WTC11 (cell line): ENCODE measurements at regions not wholly inside any gene's neighbourhood (a gene's known extent, or its start where the extent isn't known, plus 50 kb on each side); places are given as distances from the start of the nearest gene placed in this dataset.

Experiments
- ATAC-seq: fragments of 200-7000 bp; cut with Tn5 transposase; 2 replicates; pipeline ENCODE4 v1.10.0; 2021; ENCODE audit warnings: mild to moderate bottlenecking, moderate library complexity
- CTCF ChIA-PET: fragments of 300-600 bp; sonication (Branson Sonifier 250); formaldehyde crosslinking; loops from one replicate; lab custom pipeline; 2021; ENCODE audit warnings: antibody characterized with exemption; lab: Charles Lee
- POLR2A ChIA-PET: fragments of 350-600 bp; sonication (Branson Sonifier 250); formaldehyde crosslinking; loops from one replicate; lab custom pipeline; 2021; ENCODE audit warnings: antibody characterized with exemption; lab: Charles Lee
- DNase-seq: peaks from one replicate; pipeline ENCODE4 v3.0.0; 2021; ENCODE audit warnings: low spot score
- H3K27ac Mint-ChIP-seq: 2 replicates; pipeline ENCODE4 v1.8.0; 2021; ENCODE audit warnings: mixed read lengths
- H3K27me3 Mint-ChIP-seq: 2 replicates; pipeline ENCODE4 v1.8.0; 2021; ENCODE audit warnings: low read depth, mild to moderate bottlenecking, moderate library complexity, mixed read lengths
- H3K36me3 Mint-ChIP-seq: 2 replicates; pipeline ENCODE4 v1.8.0; 2021; ENCODE audit warnings: mixed read lengths
- H3K4me1 Mint-ChIP-seq: 2 replicates; pipeline ENCODE4 v1.8.0; 2022; ENCODE audit warnings: mixed read lengths
- H3K4me3 Mint-ChIP-seq: 2 replicates; pipeline ENCODE4 v1.8.0; 2021; ENCODE audit warnings: mild to moderate bottlenecking, moderate library complexity, mixed read lengths
- H3K9me3 Mint-ChIP-seq: 2 replicates; pipeline ENCODE4 v1.8.0; 2021; ENCODE audit warnings: mixed read lengths
- ELF4 ChIP-seq: sonication (generic); formaldehyde crosslinking; IDR thresholded peaks from 2 replicates; pipeline ENCODE4 v1.8.1; 2022; ENCODE audit warnings: low read depth, mild to moderate bottlenecking, moderate library complexity, missing genetic modification reagents
- ESRRA ChIP-seq: sonication (generic); formaldehyde crosslinking; IDR thresholded peaks from 2 replicates; pipeline ENCODE4 v1.8.1; 2022; ENCODE audit warnings: mild to moderate bottlenecking, missing genetic modification reagents, borderline replicate concordance
- GRHL2 ChIP-seq: fragments of 250-450 bp; sonication (Bioruptor Pico); IDR thresholded peaks from 2 replicates; pipeline ENCODE4 v1.8.0; 2022; ENCODE audit warnings: mild to moderate bottlenecking, moderate library complexity; ENCODE audit not compliant: insufficient replicate concordance, severe bottlenecking
- IRF2 ChIP-seq: sonication (generic); formaldehyde crosslinking; IDR thresholded peaks from 2 replicates; pipeline ENCODE4 v1.8.0; 2022; ENCODE audit warnings: low read depth, missing genetic modification reagents, borderline replicate concordance
- MXD4 ChIP-seq: fragments of 250-450 bp; sonication (Bioruptor Pico); IDR thresholded peaks from 2 replicates; pipeline ENCODE4 v1.8.0; 2021; ENCODE audit warnings: mild to moderate bottlenecking, moderate library complexity, borderline replicate concordance
- NFE2L1 ChIP-seq: sonication (generic); formaldehyde crosslinking; IDR thresholded peaks from 2 replicates; pipeline ENCODE4 v1.8.1; 2023; ENCODE audit warnings: missing genetic modification reagents
- NR3C1 ChIP-seq: sonication (generic); formaldehyde crosslinking; conservative IDR thresholded peaks from 2 replicates; pipeline ENCODE4 v1.8.1; 2023; ENCODE audit warnings: low read depth, mild to moderate bottlenecking, missing genetic modification reagents
- RELA ChIP-seq: sonication (generic); formaldehyde crosslinking; IDR thresholded peaks from 2 replicates; pipeline ENCODE4 v1.8.1; 2022; ENCODE audit warnings: missing genetic modification reagents, mild to moderate bottlenecking, borderline replicate concordance
- TEAD1 ChIP-seq: sonication (generic); formaldehyde crosslinking; IDR thresholded peaks from 2 replicates; pipeline ENCODE4 v1.8.0; 2022; ENCODE audit warnings: mild to moderate bottlenecking, missing genetic modification reagents
- ZBTB21 ChIP-seq: sonication (generic); formaldehyde crosslinking; IDR thresholded peaks from 2 replicates; pipeline ENCODE4 v1.8.1; 2023; ENCODE audit warnings: mild to moderate bottlenecking, missing genetic modification reagents, borderline replicate concordance
- ZNF232 ChIP-seq: sonication (generic); formaldehyde crosslinking; IDR thresholded peaks from 2 replicates; pipeline ENCODE4 v1.8.0; 2022; ENCODE audit warnings: mild to moderate bottlenecking, missing genetic modification reagents
- ZNF263 ChIP-seq: sonication (generic); formaldehyde crosslinking; IDR thresholded peaks from 2 replicates; pipeline ENCODE4 v1.8.1; 2022; ENCODE audit warnings: low read depth, mild to moderate bottlenecking, moderate library complexity, missing genetic modification reagents
- TF ChIP-seq, protein P1 (sequence below): fragments of 200-600 bp; IDR thresholded peaks from 2 replicates; pipeline ENCODE4 v1.8.0; 2022; ENCODE audit warnings: antibody characterized with exemption
- TF ChIP-seq, protein P2 (sequence below): fragments of 250-450 bp; sonication (Bioruptor Pico); IDR thresholded peaks from 2 replicates; pipeline ENCODE4 v1.8.0; 2021; ENCODE audit warnings: mild to moderate bottlenecking
- TF ChIP-seq, protein P3 (sequence below): sonication (generic); formaldehyde crosslinking; IDR thresholded peaks from 2 replicates; pipeline ENCODE4 v1.8.1; 2023; ENCODE audit warnings: mild to moderate bottlenecking, missing genetic modification reagents
- TF ChIP-seq, protein P4 (sequence below): sonication (generic); formaldehyde crosslinking; IDR thresholded peaks from 2 replicates; pipeline ENCODE4 v1.8.1; 2023; ENCODE audit warnings: mild to moderate bottlenecking, missing genetic modification reagents, borderline replicate concordance
- TF ChIP-seq, protein P5 (sequence below): fragments of 250-450 bp; sonication (Bioruptor Pico); IDR thresholded peaks from 2 replicates; pipeline ENCODE4 v1.9.0; 2021; ENCODE audit warnings: mild to moderate bottlenecking
- TF ChIP-seq, protein P6 (sequence below): fragments of 250-450 bp; sonication (Bioruptor Pico); IDR thresholded peaks from 2 replicates; pipeline ENCODE4 v2.1.2; 2022; ENCODE audit warnings: mild to moderate bottlenecking, moderate library complexity

DNA sequence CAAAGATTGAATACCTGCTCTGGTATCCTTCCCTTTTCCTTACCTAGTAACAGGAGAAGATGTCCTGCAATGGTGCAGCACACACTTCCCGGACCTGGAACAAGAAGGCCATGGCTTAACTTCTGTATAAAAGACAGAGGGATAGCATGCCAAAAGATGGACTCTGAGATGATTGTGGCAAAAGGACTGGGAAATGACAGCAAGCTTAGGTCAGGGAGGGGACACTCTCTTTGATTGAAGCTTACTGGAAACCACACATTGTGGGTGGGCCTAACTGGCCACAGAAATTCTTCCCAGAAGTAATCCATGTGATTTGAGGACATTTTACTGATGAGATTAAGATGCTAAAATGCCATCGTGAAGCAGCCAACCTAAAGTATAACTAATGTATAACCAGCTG is 71.0 kb upstream of the OTUD4 start:
- DNase-seq (no peak), ATAC-seq (no peak)
- TF ChIP-seq TEAD1: no peak
- TF ChIP-seq IRF2 (CRISPR knock-in tag): no peak
- TF ChIP-seq GRHL2 (CRISPR knock-in tag): no peak
- no peak for TF ChIP-seq MXD4 (CRISPR knock-in tag)
- TF ChIP-seq ELF4 (CRISPR knock-in tag): no peak
- no peak for TF ChIP-seq ESRRA (CRISPR knock-in tag)
- TF ChIP-seq, protein P1, sequence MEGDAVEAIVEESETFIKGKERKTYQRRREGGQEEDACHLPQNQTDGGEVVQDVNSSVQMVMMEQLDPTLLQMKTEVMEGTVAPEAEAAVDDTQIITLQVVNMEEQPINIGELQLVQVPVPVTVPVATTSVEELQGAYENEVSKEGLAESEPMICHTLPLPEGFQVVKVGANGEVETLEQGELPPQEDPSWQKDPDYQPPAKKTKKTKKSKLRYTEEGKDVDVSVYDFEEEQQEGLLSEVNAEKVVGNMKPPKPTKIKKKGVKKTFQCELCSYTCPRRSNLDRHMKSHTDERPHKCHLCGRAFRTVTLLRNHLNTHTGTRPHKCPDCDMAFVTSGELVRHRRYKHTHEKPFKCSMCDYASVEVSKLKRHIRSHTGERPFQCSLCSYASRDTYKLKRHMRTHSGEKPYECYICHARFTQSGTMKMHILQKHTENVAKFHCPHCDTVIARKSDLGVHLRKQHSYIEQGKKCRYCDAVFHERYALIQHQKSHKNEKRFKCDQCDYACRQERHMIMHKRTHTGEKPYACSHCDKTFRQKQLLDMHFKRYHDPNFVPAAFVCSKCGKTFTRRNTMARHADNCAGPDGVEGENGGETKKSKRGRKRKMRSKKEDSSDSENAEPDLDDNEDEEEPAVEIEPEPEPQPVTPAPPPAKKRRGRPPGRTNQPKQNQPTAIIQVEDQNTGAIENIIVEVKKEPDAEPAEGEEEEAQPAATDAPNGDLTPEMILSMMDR: no peak
- no peak for TF ChIP-seq RELA
- no peak for TF ChIP-seq NFE2L1
- TF ChIP-seq ZBTB21: no peak
- TF ChIP-seq ZNF232 (CRISPR knock-in tag): no peak
- TF ChIP-seq, protein P2, sequence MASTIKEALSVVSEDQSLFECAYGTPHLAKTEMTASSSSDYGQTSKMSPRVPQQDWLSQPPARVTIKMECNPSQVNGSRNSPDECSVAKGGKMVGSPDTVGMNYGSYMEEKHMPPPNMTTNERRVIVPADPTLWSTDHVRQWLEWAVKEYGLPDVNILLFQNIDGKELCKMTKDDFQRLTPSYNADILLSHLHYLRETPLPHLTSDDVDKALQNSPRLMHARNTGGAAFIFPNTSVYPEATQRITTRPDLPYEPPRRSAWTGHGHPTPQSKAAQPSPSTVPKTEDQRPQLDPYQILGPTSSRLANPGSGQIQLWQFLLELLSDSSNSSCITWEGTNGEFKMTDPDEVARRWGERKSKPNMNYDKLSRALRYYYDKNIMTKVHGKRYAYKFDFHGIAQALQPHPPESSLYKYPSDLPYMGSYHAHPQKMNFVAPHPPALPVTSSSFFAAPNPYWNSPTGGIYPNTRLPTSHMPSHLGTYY (CRISPR knock-in tag): no peak
- TF ChIP-seq, protein P3, sequence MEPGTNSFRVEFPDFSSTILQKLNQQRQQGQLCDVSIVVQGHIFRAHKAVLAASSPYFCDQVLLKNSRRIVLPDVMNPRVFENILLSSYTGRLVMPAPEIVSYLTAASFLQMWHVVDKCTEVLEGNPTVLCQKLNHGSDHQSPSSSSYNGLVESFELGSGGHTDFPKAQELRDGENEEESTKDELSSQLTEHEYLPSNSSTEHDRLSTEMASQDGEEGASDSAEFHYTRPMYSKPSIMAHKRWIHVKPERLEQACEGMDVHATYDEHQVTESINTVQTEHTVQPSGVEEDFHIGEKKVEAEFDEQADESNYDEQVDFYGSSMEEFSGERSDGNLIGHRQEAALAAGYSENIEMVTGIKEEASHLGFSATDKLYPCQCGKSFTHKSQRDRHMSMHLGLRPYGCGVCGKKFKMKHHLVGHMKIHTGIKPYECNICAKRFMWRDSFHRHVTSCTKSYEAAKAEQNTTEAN (CRISPR knock-in tag): no peak
- TF ChIP-seq, protein P4, sequence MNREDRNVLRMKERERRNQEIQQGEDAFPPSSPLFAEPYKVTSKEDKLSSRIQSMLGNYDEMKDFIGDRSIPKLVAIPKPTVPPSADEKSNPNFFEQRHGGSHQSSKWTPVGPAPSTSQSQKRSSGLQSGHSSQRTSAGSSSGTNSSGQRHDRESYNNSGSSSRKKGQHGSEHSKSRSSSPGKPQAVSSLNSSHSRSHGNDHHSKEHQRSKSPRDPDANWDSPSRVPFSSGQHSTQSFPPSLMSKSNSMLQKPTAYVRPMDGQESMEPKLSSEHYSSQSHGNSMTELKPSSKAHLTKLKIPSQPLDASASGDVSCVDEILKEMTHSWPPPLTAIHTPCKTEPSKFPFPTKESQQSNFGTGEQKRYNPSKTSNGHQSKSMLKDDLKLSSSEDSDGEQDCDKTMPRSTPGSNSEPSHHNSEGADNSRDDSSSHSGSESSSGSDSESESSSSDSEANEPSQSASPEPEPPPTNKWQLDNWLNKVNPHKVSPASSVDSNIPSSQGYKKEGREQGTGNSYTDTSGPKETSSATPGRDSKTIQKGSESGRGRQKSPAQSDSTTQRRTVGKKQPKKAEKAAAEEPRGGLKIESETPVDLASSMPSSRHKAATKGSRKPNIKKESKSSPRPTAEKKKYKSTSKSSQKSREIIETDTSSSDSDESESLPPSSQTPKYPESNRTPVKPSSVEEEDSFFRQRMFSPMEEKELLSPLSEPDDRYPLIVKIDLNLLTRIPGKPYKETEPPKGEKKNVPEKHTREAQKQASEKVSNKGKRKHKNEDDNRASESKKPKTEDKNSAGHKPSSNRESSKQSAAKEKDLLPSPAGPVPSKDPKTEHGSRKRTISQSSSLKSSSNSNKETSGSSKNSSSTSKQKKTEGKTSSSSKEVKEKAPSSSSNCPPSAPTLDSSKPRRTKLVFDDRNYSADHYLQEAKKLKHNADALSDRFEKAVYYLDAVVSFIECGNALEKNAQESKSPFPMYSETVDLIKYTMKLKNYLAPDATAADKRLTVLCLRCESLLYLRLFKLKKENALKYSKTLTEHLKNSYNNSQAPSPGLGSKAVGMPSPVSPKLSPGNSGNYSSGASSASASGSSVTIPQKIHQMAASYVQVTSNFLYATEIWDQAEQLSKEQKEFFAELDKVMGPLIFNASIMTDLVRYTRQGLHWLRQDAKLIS (CRISPR knock-in tag): no peak
- no peak for TF ChIP-seq NR3C1
- TF ChIP-seq, protein P5, sequence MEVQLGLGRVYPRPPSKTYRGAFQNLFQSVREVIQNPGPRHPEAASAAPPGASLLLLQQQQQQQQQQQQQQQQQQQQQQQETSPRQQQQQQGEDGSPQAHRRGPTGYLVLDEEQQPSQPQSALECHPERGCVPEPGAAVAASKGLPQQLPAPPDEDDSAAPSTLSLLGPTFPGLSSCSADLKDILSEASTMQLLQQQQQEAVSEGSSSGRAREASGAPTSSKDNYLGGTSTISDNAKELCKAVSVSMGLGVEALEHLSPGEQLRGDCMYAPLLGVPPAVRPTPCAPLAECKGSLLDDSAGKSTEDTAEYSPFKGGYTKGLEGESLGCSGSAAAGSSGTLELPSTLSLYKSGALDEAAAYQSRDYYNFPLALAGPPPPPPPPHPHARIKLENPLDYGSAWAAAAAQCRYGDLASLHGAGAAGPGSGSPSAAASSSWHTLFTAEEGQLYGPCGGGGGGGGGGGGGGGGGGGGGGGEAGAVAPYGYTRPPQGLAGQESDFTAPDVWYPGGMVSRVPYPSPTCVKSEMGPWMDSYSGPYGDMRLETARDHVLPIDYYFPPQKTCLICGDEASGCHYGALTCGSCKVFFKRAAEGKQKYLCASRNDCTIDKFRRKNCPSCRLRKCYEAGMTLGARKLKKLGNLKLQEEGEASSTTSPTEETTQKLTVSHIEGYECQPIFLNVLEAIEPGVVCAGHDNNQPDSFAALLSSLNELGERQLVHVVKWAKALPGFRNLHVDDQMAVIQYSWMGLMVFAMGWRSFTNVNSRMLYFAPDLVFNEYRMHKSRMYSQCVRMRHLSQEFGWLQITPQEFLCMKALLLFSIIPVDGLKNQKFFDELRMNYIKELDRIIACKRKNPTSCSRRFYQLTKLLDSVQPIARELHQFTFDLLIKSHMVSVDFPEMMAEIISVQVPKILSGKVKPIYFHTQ (CRISPR knock-in tag): no peak
- TF ChIP-seq, protein P6, sequence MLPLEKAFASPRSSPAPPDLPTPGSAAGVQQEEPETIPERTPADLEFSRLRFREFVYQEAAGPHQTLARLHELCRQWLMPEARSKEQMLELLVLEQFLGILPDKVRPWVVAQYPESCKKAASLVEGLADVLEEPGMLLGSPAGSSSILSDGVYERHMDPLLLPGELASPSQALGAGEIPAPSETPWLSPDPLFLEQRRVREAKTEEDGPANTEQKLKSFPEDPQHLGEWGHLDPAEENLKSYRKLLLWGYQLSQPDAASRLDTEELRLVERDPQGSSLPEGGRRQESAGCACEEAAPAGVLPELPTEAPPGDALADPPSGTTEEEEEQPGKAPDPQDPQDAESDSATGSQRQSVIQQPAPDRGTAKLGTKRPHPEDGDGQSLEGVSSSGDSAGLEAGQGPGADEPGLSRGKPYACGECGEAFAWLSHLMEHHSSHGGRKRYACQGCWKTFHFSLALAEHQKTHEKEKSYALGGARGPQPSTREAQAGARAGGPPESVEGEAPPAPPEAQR (CRISPR knock-in tag): no peak
- TF ChIP-seq ZNF263 (CRISPR knock-in tag): no peak
- ChIA-PET CTCF (no interaction called here), POLR2A (no interaction called here)
- no peaks in the 10 kb centered on the region; the same call in 1 of the 2 replicates for H3K27me3 Mint-ChIP-seq
- H3K4me1 Mint-ChIP-seq: peaks cover 4% of the 10 kb centered on the region; the same call in 1 of the 2 replicates
- H3K4me3 Mint-ChIP-seq: no peak overlapping the region
- H3K9me3 Mint-ChIP-seq: no peaks in the 10 kb centered on the region
- H3K27ac Mint-ChIP-seq: no peak overlapping the region
- no peaks in the 10 kb centered on the region for H3K36me3 Mint-ChIP-seq
